GM12872 (cell line): ENCODE measurements at regions not wholly inside any gene's neighbourhood (a gene's known extent, or its start where the extent isn't known, plus 50 kb on each side); places are given as distances from the start of the nearest gene placed in this dataset.

Experiments used
- CTCF ChIP-seq: IDR thresholded peaks from 3 replicates; pipeline ENCODE4 v1.5.1; 2011; ENCODE audit warnings: low read depth, mild to moderate bottlenecking, low read length, moderate library complexity; ENCODE audit not compliant: insufficient read depth

DNA sequence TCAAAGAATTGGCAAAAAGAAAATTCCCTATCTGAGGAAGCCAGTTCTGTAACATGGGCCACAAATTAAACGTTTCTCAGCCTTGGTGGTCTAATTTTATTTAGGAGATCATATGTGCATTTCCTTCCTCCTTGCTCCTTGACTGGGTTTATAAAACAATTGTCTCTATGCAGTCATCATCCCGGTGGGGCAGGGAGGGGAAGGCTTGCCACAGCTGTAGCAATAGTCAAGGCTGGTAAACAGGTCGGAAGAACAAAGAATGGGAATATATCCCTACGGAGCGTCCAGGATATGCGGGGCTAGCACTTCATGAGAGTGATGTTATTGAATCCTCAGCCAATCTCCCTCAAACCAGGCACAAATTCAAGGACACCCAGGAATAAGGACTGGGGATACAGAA is 143.8 kb downstream of the RNF152 start:
- no peak for TF ChIP-seq CTCF

GRCh38 chr18:61748004-61748403 is 144.8 kb downstream of the RNF152 start:
- no peak for TF ChIP-seq CTCF

DNA sequence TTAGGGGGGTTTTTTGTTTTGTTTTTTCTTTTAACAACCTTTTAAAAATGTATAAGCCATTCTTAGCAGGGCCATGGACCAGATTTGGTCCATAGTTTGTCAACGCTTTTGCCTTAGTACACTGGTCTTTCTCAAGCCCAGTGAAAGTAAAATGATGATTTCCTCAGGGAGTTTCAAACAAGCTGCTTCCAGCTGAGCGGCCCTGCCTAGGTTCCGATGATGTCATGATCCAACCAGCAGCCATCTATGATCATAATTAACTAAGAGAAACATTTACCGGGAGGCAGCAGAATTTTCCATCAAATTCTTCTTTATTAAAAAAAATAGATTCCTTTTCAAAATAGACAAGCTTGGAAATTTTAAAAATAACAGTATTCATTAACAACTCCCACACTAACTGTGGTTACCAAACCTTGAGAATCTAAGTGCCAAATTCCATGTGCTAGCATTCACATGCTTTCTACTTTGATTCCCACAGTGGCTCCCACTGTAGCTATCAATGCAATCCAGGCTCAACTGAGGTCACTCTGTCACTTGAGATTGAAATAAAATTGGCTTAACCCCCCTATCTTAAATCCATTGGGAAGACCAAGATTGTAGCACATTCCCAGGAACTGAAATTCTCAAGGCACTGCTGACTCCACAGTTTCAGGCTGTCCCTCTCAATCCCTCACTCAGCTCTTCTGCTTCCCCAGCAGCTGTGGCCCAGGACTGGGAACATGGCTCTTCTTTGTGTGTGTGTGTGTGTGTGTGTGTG is 148.9 kb downstream of the RNF152 start:
- TF ChIP-seq CTCF: no peak

- TF ChIP-seq CTCF: no peak
Observed at GRCh38 chr18:61742565-61743429, 150.0 kb downstream of the RNF152 start.

- TF ChIP-seq CTCF: no peak
Observed at GRCh38 chr18:61741881-61742454, 150.8 kb downstream of the RNF152 start.

- no peak for TF ChIP-seq CTCF
Observed at GRCh38 chr18:61738488-61738887, 154.3 kb downstream of the RNF152 start.

GRCh38 chr18:61738042-61738441 is 154.8 kb downstream of the RNF152 start:
- no peak for TF ChIP-seq CTCF
